HCT116 (cell line): ENCODE measurements at regions not wholly inside any gene's neighbourhood (a gene's known extent, or its start where the extent isn't known, plus 50 kb on each side); places are given as distances from the start of the nearest gene placed in this dataset.

Experiments
- CTCF ChIP-seq, 3 experiments: fragments of 200-600 bp in 1 of 3; sonication (generic) in 1 of 3; IDR thresholded peaks in 2 of 3; conservative IDR thresholded peaks in 1 of 3; 2 replicates each; pipeline ENCODE4 v1.5.1; 2012 to 2017; ENCODE audit warnings: low read depth in 2 of 3, low read length in 2 of 3, antibody characterized with exemption in 1 of 3, borderline replicate concordance in 1 of 3, control low read depth in 1 of 3, mild to moderate bottlenecking in 1 of 3, mixed read lengths in 1 of 3, mixed run types in 1 of 3, moderate library complexity in 1 of 3; ENCODE audit not compliant: insufficient read depth in 1 of 3
- POLR2A ChIP-seq: IDR thresholded peaks from 2 replicates; pipeline ENCODE4 v1.7.0; 2011; ENCODE audit warnings: borderline replicate concordance; ENCODE audit not compliant: insufficient read depth, insufficient read length; ENCODE audit errors: extremely low read depth
- POLR2AphosphoS5 ChIP-seq: IDR thresholded peaks from 2 replicates; pipeline ENCODE4 v1.6.1; 2011; ENCODE audit warnings: mild to moderate bottlenecking, low read depth, low read length, moderate library complexity
- SP1 ChIP-seq: IDR thresholded peaks from 2 replicates; pipeline ENCODE4 v1.6.1; 2012; ENCODE audit warnings: low read depth
- YY1 ChIP-seq: IDR thresholded peaks from 2 replicates; pipeline ENCODE4 v1.6.1; 2011; ENCODE audit warnings: low read length, low read depth, moderate library complexity, mild to moderate bottlenecking; ENCODE audit not compliant: insufficient replicate concordance; ENCODE audit errors: extremely low read depth
- TF ChIP-seq, protein P1 (sequence below): IDR thresholded peaks from 2 replicates; pipeline ENCODE4 v1.6.1; 2012; ENCODE audit warnings: low read depth

DNA sequence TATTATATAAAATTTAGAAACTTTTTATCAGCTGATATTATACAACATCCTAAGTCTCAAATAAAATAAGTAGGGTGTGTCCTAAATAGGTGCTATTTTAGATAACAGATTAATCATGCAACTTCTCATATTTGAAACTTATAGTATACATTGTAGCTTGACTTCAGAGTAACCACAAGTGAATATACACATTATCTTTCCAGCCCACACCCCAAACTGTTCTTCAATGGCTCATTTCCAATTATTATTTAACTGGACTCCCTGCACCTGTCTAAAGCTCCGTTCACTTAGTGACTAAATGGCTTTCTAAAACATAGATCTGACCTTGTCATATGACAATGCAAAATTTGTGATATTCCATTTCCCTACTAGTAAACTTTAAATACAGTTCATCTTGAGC lies 490.9 kb upstream of the RGMB start:
- TF ChIP-seq YY1 (no peak), CTCF (IDR thresholded peaks at IDR 0.05 in 2 of 3, conservative IDR thresholded peaks at IDR 0.05 in 1 of 3; ENCODE audit: borderline replicate concordance in 1 of 3, insufficient read depth in 1 of 3, low read depth in 2 of 3, low read length in 2 of 3) (no peak), POLR2A (no peak), SP1 (no peak), POLR2AphosphoS5 (no peak)
- TF ChIP-seq, protein P1, sequence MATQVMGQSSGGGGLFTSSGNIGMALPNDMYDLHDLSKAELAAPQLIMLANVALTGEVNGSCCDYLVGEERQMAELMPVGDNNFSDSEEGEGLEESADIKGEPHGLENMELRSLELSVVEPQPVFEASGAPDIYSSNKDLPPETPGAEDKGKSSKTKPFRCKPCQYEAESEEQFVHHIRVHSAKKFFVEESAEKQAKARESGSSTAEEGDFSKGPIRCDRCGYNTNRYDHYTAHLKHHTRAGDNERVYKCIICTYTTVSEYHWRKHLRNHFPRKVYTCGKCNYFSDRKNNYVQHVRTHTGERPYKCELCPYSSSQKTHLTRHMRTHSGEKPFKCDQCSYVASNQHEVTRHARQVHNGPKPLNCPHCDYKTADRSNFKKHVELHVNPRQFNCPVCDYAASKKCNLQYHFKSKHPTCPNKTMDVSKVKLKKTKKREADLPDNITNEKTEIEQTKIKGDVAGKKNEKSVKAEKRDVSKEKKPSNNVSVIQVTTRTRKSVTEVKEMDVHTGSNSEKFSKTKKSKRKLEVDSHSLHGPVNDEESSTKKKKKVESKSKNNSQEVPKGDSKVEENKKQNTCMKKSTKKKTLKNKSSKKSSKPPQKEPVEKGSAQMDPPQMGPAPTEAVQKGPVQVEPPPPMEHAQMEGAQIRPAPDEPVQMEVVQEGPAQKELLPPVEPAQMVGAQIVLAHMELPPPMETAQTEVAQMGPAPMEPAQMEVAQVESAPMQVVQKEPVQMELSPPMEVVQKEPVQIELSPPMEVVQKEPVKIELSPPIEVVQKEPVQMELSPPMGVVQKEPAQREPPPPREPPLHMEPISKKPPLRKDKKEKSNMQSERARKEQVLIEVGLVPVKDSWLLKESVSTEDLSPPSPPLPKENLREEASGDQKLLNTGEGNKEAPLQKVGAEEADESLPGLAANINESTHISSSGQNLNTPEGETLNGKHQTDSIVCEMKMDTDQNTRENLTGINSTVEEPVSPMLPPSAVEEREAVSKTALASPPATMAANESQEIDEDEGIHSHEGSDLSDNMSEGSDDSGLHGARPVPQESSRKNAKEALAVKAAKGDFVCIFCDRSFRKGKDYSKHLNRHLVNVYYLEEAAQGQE: no peak
